ENCODE measurements at regions not wholly inside any gene's neighbourhood (a gene's known extent, or its start where the extent isn't known, plus 50 kb on each side); places are given as distances from the start of the nearest gene placed in this dataset.

DNA sequence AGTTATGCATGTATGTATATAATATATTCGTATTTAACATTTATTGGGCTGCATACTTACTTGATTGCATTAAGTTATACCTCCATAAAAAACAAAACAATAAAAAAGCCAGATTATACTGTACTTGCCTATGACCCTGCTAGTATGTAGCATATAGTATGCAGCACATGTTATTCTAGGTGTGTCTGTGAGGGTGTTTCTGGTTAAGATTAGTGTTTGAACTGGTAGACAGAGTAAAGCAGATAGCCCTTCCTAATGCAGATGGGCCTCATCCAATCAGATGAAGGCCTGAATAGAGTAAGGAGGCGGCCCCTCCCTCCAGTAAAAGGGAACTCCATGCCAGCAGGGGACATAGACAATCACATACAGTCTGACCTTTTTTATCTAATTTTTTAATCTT lies 323.3 kb upstream of the USP24 start:
- DNase-seq (ENCODE audit: low read depth in 1 of 2, low spot score in 2 of 2) (no peak), FAIRE-seq (no peak)
- Histone ChIP-seq H3K4me2 (ENCODE audit: insufficient read depth in 1 of 2, low read depth in 2 of 2, low read length in 2 of 2) (no peak overlapping the region), H3K14ac (ENCODE audit: insufficient read length) (no peak overlapping the region), H3K9me3 (ENCODE audit: insufficient read depth in 2 of 2, low read depth in 1 of 2, low read length in 1 of 2) (no peaks in the 10 kb centered on the region), H4K20me1 (replicated peaks in 1 of 2; ENCODE audit: control insufficient read depth in 1 of 2, insufficient read depth in 2 of 2, low read length in 2 of 2) (no peaks in the 10 kb centered on the region), H3K27me3 (replicated peaks in 1 of 4; ENCODE audit: control insufficient read depth in 3 of 4, extremely low read depth in 1 of 4, insufficient read depth in 3 of 4, low read length in 3 of 4) (peaks cover 0 to 1% (median 0%) of the 10 kb centered on the region in 4 experiments; a peak in 2 of 7 replicates), H3K4me3 (ENCODE audit: extremely low read depth in 1 of 4, insufficient read depth in 2 of 4, low read depth in 3 of 4, low read length in 4 of 4) (no peak overlapping the region), H3K4me1 (replicated peaks in 1 of 4; ENCODE audit: control insufficient read depth in 3 of 4, insufficient read depth in 4 of 4, low read length in 3 of 4) (no peaks in the 10 kb centered on the region), H2BK15ac (ENCODE audit: low read length) (no peak overlapping the region), H4K8ac (ENCODE audit: extremely low read depth, insufficient read depth, low read length) (no peak overlapping the region), H2AFZ (ENCODE audit: low read length) (no peak overlapping the region), H2BK5ac (ENCODE audit: low read depth, low read length) (no peak overlapping the region), H2AK5ac (ENCODE audit: low read depth, low read length) (no peak overlapping the region), H4K5ac (ENCODE audit: insufficient read length, low read depth, low read length) (no peak overlapping the region), H2BK12ac (ENCODE audit: low read depth, low read length) (no peak overlapping the region), H3K36me3 (ENCODE audit: control insufficient read depth in 2 of 4, insufficient read depth in 4 of 4, low read length in 3 of 4) (no peaks in the 10 kb centered on the region), H3K79me1 (ENCODE audit: low read depth, low read length) (no peaks in the 10 kb centered on the region), H2BK20ac (ENCODE audit: low read length) (no peak overlapping the region), H3K79me2 (ENCODE audit: control insufficient read depth in 1 of 2, insufficient read depth in 2 of 2, low read length in 2 of 2) (no peaks in the 10 kb centered on the region), H3K27ac (ENCODE audit: low read depth, low read length) (no peak overlapping the region), H3K56ac (replicated peaks; ENCODE audit: insufficient read length, low read depth, low read length) (no peak overlapping the region), H3K18ac (ENCODE audit: extremely low read depth, low read length) (no peak overlapping the region), H3K23ac (ENCODE audit: insufficient read length) (no peak overlapping the region), H3K9ac (replicated peaks in 1 of 4; ENCODE audit: extremely low read depth in 1 of 4, low read depth in 3 of 4, low read length in 3 of 4) (no peak overlapping the region), H3K4ac (replicated peaks; ENCODE audit: insufficient read length, low read depth, low read length) (no peak overlapping the region), H3K23me2 (ENCODE audit: low read depth, low read length) (no peaks in the 10 kb centered on the region), H4K91ac (replicated peaks; ENCODE audit: insufficient read length, low read length) (no peak overlapping the region), H2BK120ac (replicated peaks; ENCODE audit: low read depth, low read length) (no peak overlapping the region)
- ChIA-PET POLR2A (ENCODE audit: partially characterized antibody) (no interaction called here), CTCF (ENCODE audit: partially characterized antibody) (no interaction called here)
- WGBS, 2 experiments (ENCODE audit: extremely low coverage in 1 of 2, insufficient coverage in 1 of 2, insufficient read length in 1 of 2, insufficient replicate concordance in 2 of 2, low coverage in 1 of 2, low lambda C conversion rate in 2 of 2, missing lambda C conversion rate in 1 of 2), result 84% methylated on average over 2 of the region's 2 CpGs; no CpG with 5 or more reads in 1 of the 2 experiments
- no peak for TF ChIP-seq ZNF274 (IDR thresholded peaks at IDR 0.05; ENCODE audit: borderline replicate concordance, extremely low read depth, low read length)
- no peak for TF ChIP-seq CHD1 (IDR thresholded peaks at IDR 0.05; ENCODE audit: low read depth, low read length)
- TF ChIP-seq KDM5A (IDR thresholded peaks at IDR 0.05; ENCODE audit: low read length), result no peak
- TF ChIP-seq, protein P1, sequence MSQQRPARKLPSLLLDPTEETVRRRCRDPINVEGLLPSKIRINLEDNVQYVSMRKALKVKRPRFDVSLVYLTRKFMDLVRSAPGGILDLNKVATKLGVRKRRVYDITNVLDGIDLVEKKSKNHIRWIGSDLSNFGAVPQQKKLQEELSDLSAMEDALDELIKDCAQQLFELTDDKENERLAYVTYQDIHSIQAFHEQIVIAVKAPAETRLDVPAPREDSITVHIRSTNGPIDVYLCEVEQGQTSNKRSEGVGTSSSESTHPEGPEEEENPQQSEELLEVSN (IDR thresholded peaks at IDR 0.05), result no peak
- TF ChIP-seq, protein P2, sequence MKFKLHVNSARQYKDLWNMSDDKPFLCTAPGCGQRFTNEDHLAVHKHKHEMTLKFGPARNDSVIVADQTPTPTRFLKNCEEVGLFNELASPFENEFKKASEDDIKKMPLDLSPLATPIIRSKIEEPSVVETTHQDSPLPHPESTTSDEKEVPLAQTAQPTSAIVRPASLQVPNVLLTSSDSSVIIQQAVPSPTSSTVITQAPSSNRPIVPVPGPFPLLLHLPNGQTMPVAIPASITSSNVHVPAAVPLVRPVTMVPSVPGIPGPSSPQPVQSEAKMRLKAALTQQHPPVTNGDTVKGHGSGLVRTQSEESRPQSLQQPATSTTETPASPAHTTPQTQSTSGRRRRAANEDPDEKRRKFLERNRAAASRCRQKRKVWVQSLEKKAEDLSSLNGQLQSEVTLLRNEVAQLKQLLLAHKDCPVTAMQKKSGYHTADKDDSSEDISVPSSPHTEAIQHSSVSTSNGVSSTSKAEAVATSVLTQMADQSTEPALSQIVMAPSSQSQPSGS (IDR thresholded peaks at IDR 0.05; ENCODE audit: low read length), result no peak
- TF ChIP-seq JUND (IDR thresholded peaks at IDR 0.05; ENCODE audit: low read length), result no peak
- TF ChIP-seq EGR1 (IDR thresholded peaks at IDR 0.05; ENCODE audit: borderline replicate concordance, low read depth, low read length), result no peak
- TF ChIP-seq, protein P3, sequence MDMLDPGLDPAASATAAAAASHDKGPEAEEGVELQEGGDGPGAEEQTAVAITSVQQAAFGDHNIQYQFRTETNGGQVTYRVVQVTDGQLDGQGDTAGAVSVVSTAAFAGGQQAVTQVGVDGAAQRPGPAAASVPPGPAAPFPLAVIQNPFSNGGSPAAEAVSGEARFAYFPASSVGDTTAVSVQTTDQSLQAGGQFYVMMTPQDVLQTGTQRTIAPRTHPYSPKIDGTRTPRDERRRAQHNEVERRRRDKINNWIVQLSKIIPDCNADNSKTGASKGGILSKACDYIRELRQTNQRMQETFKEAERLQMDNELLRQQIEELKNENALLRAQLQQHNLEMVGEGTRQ (IDR thresholded peaks at IDR 0.05; ENCODE audit: low read length), result no peak
- TF ChIP-seq SAP30 (IDR thresholded peaks at IDR 0.05; ENCODE audit: insufficient read depth, insufficient replicate concordance, low read length), result no peak
- TF ChIP-seq SRF (IDR thresholded peaks at IDR 0.05; ENCODE audit: low read depth, low read length), result no peak
- TF ChIP-seq CBX8 (IDR thresholded peaks at IDR 0.05; ENCODE audit: borderline replicate concordance, low read depth, low read length), result no peak
- no peak for TF ChIP-seq CREB1 (IDR thresholded peaks at IDR 0.05)
